ENCODE measurements at regions not wholly inside any gene's neighbourhood (a gene's known extent, or its start where the extent isn't known, plus 50 kb on each side); places are given as distances from the start of the nearest gene placed in this dataset.

DNA sequence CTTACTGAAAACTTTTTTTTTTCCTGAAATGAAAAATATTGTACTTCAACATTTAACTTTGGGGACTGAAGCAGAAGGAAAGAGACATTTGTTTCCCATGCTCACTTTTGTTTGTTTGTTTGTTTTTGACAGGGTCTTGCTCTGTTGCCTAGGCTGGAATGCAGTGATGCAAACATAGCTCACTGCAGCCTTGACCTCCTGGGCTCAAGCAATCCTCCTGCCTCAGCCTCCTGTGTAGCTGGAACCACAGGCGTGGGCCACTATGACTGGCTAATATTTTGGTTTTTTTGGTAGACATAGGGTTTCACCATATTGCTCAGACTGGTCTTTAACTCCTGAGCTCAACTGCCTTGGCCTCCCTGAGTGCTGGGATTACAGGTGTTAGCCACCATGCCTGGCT, 70.9 kb upstream of the SPTBN1 start:
- no peaks in the 10 kb centered on the region for H3K36me3 ChIP-seq
- TF ChIP-seq CTCF (IDR thresholded peaks at IDR 0.05): no peak
- peaks cover 0 to 44% of the 10 kb centered on the region in 2 donors for H3K4me1 ChIP-seq
- H3K27ac ChIP-seq: peak overlapping the region; percentile 15 to 84
- no peaks in the 10 kb centered on the region for H3K9me3 ChIP-seq
- H3K27me3 ChIP-seq: no peaks in the 10 kb centered on the region
- DNase-seq (ENCODE audit: low spot score): no peak
- H3K4me3 ChIP-seq: no peak overlapping the region

GRCh38 chr2:54386585-54386984, 69.5 kb upstream of the SPTBN1 start:
- H3K27me3 ChIP-seq: no peaks in the 10 kb centered on the region
- peaks cover 0 to 51% of the 10 kb centered on the region in 2 donors for H3K4me1 ChIP-seq
- H3K36me3 ChIP-seq: no peaks in the 10 kb centered on the region
- peak overlapping the region; percentile 63 to 84 for H3K27ac ChIP-seq
- DNase-seq (ENCODE audit: low spot score): no peak
- no peak overlapping the region for H3K4me3 ChIP-seq
- H3K9me3 ChIP-seq: no peaks in the 10 kb centered on the region
- no peak for TF ChIP-seq CTCF (IDR thresholded peaks at IDR 0.05)

DNA sequence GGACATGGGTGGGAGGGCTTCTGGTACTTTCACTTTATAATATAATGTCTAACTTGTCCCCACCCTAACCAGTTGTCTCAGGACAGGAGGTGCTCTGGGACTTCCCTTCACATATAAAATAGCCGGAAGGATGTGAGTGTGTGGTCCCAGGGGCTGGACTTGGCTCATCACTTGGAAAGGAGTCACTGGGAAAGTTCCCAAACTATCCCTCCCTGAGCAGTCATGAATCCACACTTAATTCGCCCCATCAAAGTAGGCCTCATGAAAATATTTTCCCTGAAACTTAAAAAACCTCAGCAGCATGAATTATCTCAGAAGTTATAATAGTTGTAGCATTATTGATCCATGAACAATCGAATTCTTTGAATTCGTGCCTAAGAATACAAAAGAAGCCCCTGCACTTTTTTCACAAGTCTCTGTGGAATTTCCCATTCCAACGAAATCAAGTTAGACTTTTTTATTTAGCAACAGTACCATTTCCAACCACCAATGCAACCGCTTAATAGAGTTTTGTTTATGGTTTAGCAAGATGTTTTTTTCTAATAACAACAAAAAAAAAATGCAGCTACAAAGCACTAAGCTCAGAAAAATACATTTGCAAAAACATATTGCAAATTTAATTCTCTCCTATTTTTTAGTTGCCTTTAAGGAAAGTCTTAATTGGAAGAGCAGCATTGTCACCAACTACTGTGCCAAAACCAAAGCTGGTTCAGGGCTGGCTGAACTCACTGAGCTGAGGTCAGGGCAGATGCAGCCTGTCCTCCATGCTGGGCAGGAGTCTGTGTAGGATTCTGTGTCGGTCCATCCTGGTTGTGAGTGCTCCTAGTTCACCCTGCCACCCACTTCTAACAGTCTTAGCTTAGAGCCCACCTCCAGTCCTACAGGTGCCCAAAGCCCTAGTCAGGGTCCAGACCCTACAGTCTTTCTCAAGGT, 68.8 kb upstream of the SPTBN1 start:
- peak in 1 of 2 donors; percentile 30 for TF ChIP-seq CTCF (IDR thresholded peaks at IDR 0.05)
- H3K36me3 ChIP-seq: no peaks in the 10 kb centered on the region
- H3K27ac ChIP-seq: peak overlapping the region; percentile 63 to 84
- DNase-seq (ENCODE audit: low spot score): peak; percentile 78
- no peak overlapping the region for H3K4me3 ChIP-seq
- no peaks in the 10 kb centered on the region for H3K27me3 ChIP-seq
- H3K9me3 ChIP-seq: no peaks in the 10 kb centered on the region
- H3K4me1 ChIP-seq: peaks cover 0 to 51% of the 10 kb centered on the region in 2 donors

- Histone ChIP-seq H3K9me3 (no peaks in the 10 kb centered on the region), H3K27ac (peak overlapping the region; percentile 63 to 84), H3K4me1 (peaks cover 0 to 51% of the 10 kb centered on the region in 2 donors), H3K27me3 (no peaks in the 10 kb centered on the region), H3K4me3 (no peak overlapping the region), H3K36me3 (no peaks in the 10 kb centered on the region)
- no peak for TF ChIP-seq CTCF (IDR thresholded peaks at IDR 0.05)
- no peak for DNase-seq (ENCODE audit: low spot score)
Measured at GRCh38 chr2:54388076-54388475, 68.1 kb upstream of the SPTBN1 start.

GRCh38 chr2:54392555-54393324, 63.4 kb upstream of the SPTBN1 start:
- Histone ChIP-seq H3K4me1 (peaks cover 0 to 21% of the 10 kb centered on the region in 2 donors), H3K27ac (no peak overlapping the region), H3K36me3 (no peaks in the 10 kb centered on the region), H3K9me3 (no peaks in the 10 kb centered on the region), H3K27me3 (no peaks in the 10 kb centered on the region), H3K4me3 (no peak overlapping the region)
- TF ChIP-seq CTCF (IDR thresholded peaks at IDR 0.05): no peak
- DNase-seq (ENCODE audit: low spot score): no peak
